GM13976 (cell line): ENCODE measurements at regions not wholly inside any gene's neighbourhood (a gene's known extent, or its start where the extent isn't known, plus 50 kb on each side); places are given as distances from the start of the nearest gene placed in this dataset.

Experiments
- DNase-seq: peaks from one replicate; pipeline ENCODE4 v3.0.0; 2012; ENCODE audit warnings: low spot score
- CTCF ChIP-seq: IDR thresholded peaks from 2 replicates; pipeline ENCODE4 v1.5.1; 2012; ENCODE audit warnings: borderline replicate concordance, mild to moderate bottlenecking; ENCODE audit not compliant: insufficient read depth; ENCODE audit errors: extremely low read depth, missing control alignments, control extremely low read depth
- in situ Hi-C: fragments of 300-500 bp; cut with MboI; formaldehyde crosslinking; loops from one replicate; pipeline ENCODE4 v1.12.0; 2022; ENCODE audit warnings: low sequenced_read_pairs, mixed read lengths, inconsistent platforms; ENCODE audit not compliant: unreplicated experiment

- no peak for DNase-seq
- in situ Hi-C loops = no loop called here
- no peak for TF ChIP-seq CTCF
Observed at GRCh38 chr4:163618845-163619244, 124.4 kb downstream of the TMA16 start.

- TF ChIP-seq CTCF = no peak
- DNase-seq = no peak
Observed at GRCh38 chr4:163620738-163621137, 126.2 kb downstream of the TMA16 start.

GRCh38 chr4:163621821-163622220 lies 127.3 kb downstream of the TMA16 start:
- no peak for DNase-seq
- TF ChIP-seq CTCF = no peak
- in situ Hi-C loops = no loop called here

More at GRCh38 chr4:163620738-163621137, 126.2 kb downstream of the TMA16 start:
- in situ Hi-C loops = no loop called here

- in situ Hi-C loops = no loop called here
- DNase-seq = no peak
- TF ChIP-seq CTCF = no peak
Observed at GRCh38 chr4:163622379-163623035, 128.0 kb downstream of the TMA16 start.

GRCh38 chr4:163623787-163624186 lies 129.3 kb downstream of the TMA16 start:
- no peak for TF ChIP-seq CTCF
- in situ Hi-C loops = no loop called here
- DNase-seq = no peak

GRCh38 chr4:163624727-163625126 lies 130.2 kb downstream of the TMA16 start:
- in situ Hi-C loops = no loop called here
- TF ChIP-seq CTCF = no peak
- no peak for DNase-seq
